ENCODE measurements at regions not wholly inside any gene's neighbourhood (a gene's known extent, or its start where the extent isn't known, plus 50 kb on each side); places are given as distances from the start of the nearest gene placed in this dataset.

DNA sequence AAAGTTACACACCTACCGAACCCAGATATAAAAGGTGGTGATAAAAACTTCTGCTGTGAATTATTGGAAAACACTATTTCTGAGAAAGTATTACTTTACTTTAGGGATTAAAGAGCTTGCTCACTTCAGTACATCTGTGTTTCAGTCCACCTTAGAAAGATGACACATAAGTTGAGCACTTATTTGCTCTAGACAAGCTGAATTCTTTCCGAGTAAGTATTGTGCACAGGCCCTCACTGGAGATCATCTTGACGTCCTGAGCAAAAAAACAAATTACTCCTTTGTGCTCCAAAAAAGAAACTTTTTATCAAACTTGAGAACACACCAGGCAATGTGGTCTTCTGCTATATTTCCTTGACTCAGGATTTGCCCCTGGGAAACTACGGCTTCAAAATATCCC lies 231.0 kb upstream of the GRAMD2B start:
- TF ChIP-seq, protein P1, sequence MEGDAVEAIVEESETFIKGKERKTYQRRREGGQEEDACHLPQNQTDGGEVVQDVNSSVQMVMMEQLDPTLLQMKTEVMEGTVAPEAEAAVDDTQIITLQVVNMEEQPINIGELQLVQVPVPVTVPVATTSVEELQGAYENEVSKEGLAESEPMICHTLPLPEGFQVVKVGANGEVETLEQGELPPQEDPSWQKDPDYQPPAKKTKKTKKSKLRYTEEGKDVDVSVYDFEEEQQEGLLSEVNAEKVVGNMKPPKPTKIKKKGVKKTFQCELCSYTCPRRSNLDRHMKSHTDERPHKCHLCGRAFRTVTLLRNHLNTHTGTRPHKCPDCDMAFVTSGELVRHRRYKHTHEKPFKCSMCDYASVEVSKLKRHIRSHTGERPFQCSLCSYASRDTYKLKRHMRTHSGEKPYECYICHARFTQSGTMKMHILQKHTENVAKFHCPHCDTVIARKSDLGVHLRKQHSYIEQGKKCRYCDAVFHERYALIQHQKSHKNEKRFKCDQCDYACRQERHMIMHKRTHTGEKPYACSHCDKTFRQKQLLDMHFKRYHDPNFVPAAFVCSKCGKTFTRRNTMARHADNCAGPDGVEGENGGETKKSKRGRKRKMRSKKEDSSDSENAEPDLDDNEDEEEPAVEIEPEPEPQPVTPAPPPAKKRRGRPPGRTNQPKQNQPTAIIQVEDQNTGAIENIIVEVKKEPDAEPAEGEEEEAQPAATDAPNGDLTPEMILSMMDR (IDR thresholded peaks at IDR 0.05): no peak
- TF ChIP-seq POLR2A (IDR thresholded peaks at IDR 0.05): no peak

All from tibial nerve (tissue), 3 donors.